WTC11 (cell line): ENCODE measurements at regions not wholly inside any gene's neighbourhood (a gene's known extent, or its start where the extent isn't known, plus 50 kb on each side); places are given as distances from the start of the nearest gene placed in this dataset.

Source experiments
- ATAC-seq: fragments of 200-7000 bp; cut with Tn5 transposase; 2 replicates; pipeline ENCODE4 v1.10.0; 2021; ENCODE audit warnings: mild to moderate bottlenecking, moderate library complexity
- CTCF ChIA-PET: fragments of 300-600 bp; sonication (Branson Sonifier 250); formaldehyde crosslinking; loops from one replicate; lab custom pipeline; 2021; ENCODE audit warnings: antibody characterized with exemption; lab: Charles Lee
- POLR2A ChIA-PET: fragments of 350-600 bp; sonication (Branson Sonifier 250); formaldehyde crosslinking; loops from one replicate; lab custom pipeline; 2021; ENCODE audit warnings: antibody characterized with exemption; lab: Charles Lee
- DNase-seq: peaks from one replicate; pipeline ENCODE4 v3.0.0; 2021; ENCODE audit warnings: low spot score
- H3K27ac Mint-ChIP-seq: 2 replicates; pipeline ENCODE4 v1.8.0; 2021; ENCODE audit warnings: mixed read lengths
- H3K27me3 Mint-ChIP-seq: 2 replicates; pipeline ENCODE4 v1.8.0; 2021; ENCODE audit warnings: low read depth, mild to moderate bottlenecking, moderate library complexity, mixed read lengths
- H3K36me3 Mint-ChIP-seq: 2 replicates; pipeline ENCODE4 v1.8.0; 2021; ENCODE audit warnings: mixed read lengths
- H3K4me1 Mint-ChIP-seq: 2 replicates; pipeline ENCODE4 v1.8.0; 2022; ENCODE audit warnings: mixed read lengths
- H3K4me3 Mint-ChIP-seq: 2 replicates; pipeline ENCODE4 v1.8.0; 2021; ENCODE audit warnings: mild to moderate bottlenecking, moderate library complexity, mixed read lengths
- H3K9me3 Mint-ChIP-seq: 2 replicates; pipeline ENCODE4 v1.8.0; 2021; ENCODE audit warnings: mixed read lengths
- CBFB ChIP-seq: sonication (generic); formaldehyde crosslinking; IDR thresholded peaks from 2 replicates; pipeline ENCODE4 v1.8.1; 2022; ENCODE audit warnings: mild to moderate bottlenecking, low read depth, missing genetic modification reagents
- CTCF ChIP-seq: fragments of 200-600 bp; IDR thresholded peaks from 2 replicates; pipeline ENCODE4 v1.8.0; 2022; ENCODE audit warnings: antibody characterized with exemption
- E2F1 ChIP-seq: sonication (generic); formaldehyde crosslinking; IDR thresholded peaks from 2 replicates; pipeline ENCODE4 v1.8.0; 2022; ENCODE audit warnings: mild to moderate bottlenecking, missing genetic modification reagents
- ELF4 ChIP-seq: sonication (generic); formaldehyde crosslinking; IDR thresholded peaks from 2 replicates; pipeline ENCODE4 v1.8.1; 2022; ENCODE audit warnings: low read depth, mild to moderate bottlenecking, moderate library complexity, missing genetic modification reagents
- FOXJ3 ChIP-seq: sonication (generic); formaldehyde crosslinking; IDR thresholded peaks from 2 replicates; pipeline ENCODE4 v1.9.0; 2021; ENCODE audit warnings: missing genetic modification reagents, mild to moderate bottlenecking, borderline replicate concordance
- NFE2L1 ChIP-seq: sonication (generic); formaldehyde crosslinking; IDR thresholded peaks from 2 replicates; pipeline ENCODE4 v1.8.1; 2023; ENCODE audit warnings: missing genetic modification reagents
- NFYB ChIP-seq: sonication (generic); formaldehyde crosslinking; conservative IDR thresholded peaks from 2 replicates; pipeline ENCODE4 v1.8.0; 2022; ENCODE audit warnings: low read depth, missing genetic modification reagents
- TEAD4 ChIP-seq: sonication (generic); formaldehyde crosslinking; IDR thresholded peaks from 2 replicates; pipeline ENCODE4 v1.8.0; 2022; ENCODE audit warnings: mild to moderate bottlenecking, missing genetic modification reagents
- ZNF121 ChIP-seq: sonication (generic); formaldehyde crosslinking; IDR thresholded peaks from 2 replicates; pipeline ENCODE4 v1.8.0; 2023; ENCODE audit warnings: missing genetic modification reagents
- ZNF138 ChIP-seq: sonication (generic); formaldehyde crosslinking; conservative IDR thresholded peaks from 2 replicates; pipeline ENCODE4 v1.8.1; 2022; ENCODE audit warnings: mild to moderate bottlenecking, moderate library complexity, missing genetic modification reagents
- ZNF532 ChIP-seq: fragments of 250-450 bp; sonication (Bioruptor Pico); IDR thresholded peaks from 2 replicates; pipeline ENCODE4 v1.9.0; 2021; ENCODE audit warnings: mild to moderate bottlenecking, borderline replicate concordance
- ZNF671 ChIP-seq: fragments of 250-450 bp; sonication (Bioruptor Pico); IDR thresholded peaks from 2 replicates; pipeline ENCODE4 v1.8.0; 2021; ENCODE audit warnings: mild to moderate bottlenecking
- ZSCAN18 ChIP-seq: fragments of 250-450 bp; sonication (Bioruptor Pico); IDR thresholded peaks from 2 replicates; pipeline ENCODE4 v2.1.2; 2022; ENCODE audit warnings: mild to moderate bottlenecking, moderate library complexity
- TF ChIP-seq, protein P1 (sequence below): sonication (generic); formaldehyde crosslinking; IDR thresholded peaks from 2 replicates; pipeline ENCODE4 v1.8.1; 2023; ENCODE audit warnings: mild to moderate bottlenecking, missing genetic modification reagents, borderline replicate concordance
- TF ChIP-seq, protein P2 (sequence below): sonication (generic); formaldehyde crosslinking; IDR thresholded peaks from 2 replicates; pipeline ENCODE4 v1.8.0; 2022; ENCODE audit warnings: mild to moderate bottlenecking, missing genetic modification reagents
- TF ChIP-seq, protein P3 (sequence below): sonication (generic); formaldehyde crosslinking; IDR thresholded peaks from 2 replicates; pipeline ENCODE4 v1.8.1; 2022; ENCODE audit warnings: mild to moderate bottlenecking, moderate library complexity, missing genetic modification reagents

DNA sequence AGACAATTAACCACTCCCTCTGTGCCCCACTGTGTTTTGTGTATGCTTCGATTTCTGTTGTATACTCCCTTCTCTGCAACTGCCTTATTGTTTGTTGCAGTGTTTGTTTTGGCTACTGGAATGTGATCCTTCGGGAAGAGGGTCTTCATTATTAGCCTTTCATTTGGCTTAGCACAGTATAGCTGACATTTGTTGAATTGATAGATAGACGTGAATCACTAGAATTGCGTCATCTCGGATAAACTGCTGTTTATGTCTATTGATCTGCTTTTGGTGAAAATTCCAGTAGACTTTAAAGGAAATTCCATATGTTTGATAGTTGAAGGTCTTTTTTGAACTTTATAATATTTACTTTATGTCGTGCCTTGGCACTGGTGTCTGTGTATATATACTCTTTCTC lies 189.9 kb upstream of the EYA4 start (continued):
- TF ChIP-seq, protein P1, sequence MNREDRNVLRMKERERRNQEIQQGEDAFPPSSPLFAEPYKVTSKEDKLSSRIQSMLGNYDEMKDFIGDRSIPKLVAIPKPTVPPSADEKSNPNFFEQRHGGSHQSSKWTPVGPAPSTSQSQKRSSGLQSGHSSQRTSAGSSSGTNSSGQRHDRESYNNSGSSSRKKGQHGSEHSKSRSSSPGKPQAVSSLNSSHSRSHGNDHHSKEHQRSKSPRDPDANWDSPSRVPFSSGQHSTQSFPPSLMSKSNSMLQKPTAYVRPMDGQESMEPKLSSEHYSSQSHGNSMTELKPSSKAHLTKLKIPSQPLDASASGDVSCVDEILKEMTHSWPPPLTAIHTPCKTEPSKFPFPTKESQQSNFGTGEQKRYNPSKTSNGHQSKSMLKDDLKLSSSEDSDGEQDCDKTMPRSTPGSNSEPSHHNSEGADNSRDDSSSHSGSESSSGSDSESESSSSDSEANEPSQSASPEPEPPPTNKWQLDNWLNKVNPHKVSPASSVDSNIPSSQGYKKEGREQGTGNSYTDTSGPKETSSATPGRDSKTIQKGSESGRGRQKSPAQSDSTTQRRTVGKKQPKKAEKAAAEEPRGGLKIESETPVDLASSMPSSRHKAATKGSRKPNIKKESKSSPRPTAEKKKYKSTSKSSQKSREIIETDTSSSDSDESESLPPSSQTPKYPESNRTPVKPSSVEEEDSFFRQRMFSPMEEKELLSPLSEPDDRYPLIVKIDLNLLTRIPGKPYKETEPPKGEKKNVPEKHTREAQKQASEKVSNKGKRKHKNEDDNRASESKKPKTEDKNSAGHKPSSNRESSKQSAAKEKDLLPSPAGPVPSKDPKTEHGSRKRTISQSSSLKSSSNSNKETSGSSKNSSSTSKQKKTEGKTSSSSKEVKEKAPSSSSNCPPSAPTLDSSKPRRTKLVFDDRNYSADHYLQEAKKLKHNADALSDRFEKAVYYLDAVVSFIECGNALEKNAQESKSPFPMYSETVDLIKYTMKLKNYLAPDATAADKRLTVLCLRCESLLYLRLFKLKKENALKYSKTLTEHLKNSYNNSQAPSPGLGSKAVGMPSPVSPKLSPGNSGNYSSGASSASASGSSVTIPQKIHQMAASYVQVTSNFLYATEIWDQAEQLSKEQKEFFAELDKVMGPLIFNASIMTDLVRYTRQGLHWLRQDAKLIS (CRISPR knock-in tag): no peak

GRCh38 chr6:133052465-133052864 lies 188.7 kb upstream of the EYA4 start:
- ChIA-PET CTCF (no interaction called here), POLR2A (no interaction called here)
- H3K9me3 Mint-ChIP-seq: peaks cover 6% of the 10 kb centered on the region; the same call in 1 of the 2 replicates
- ATAC-seq (no peak), DNase-seq (no peak)
- H3K27ac Mint-ChIP-seq: no peak overlapping the region
- no peaks in the 10 kb centered on the region for H3K36me3 Mint-ChIP-seq
- no peaks in the 10 kb centered on the region for H3K27me3 Mint-ChIP-seq
- peaks cover 51% of the 10 kb centered on the region for H3K4me1 Mint-ChIP-seq
- no peak overlapping the region for H3K4me3 Mint-ChIP-seq
- TF ChIP-seq TEAD4 (CRISPR knock-in tag) (no peak), ZSCAN18 (no peak), E2F1 (no peak), ZNF138 (no peak), NFYB (CRISPR knock-in tag) (no peak), CTCF (no peak)
- TF ChIP-seq, protein P2, sequence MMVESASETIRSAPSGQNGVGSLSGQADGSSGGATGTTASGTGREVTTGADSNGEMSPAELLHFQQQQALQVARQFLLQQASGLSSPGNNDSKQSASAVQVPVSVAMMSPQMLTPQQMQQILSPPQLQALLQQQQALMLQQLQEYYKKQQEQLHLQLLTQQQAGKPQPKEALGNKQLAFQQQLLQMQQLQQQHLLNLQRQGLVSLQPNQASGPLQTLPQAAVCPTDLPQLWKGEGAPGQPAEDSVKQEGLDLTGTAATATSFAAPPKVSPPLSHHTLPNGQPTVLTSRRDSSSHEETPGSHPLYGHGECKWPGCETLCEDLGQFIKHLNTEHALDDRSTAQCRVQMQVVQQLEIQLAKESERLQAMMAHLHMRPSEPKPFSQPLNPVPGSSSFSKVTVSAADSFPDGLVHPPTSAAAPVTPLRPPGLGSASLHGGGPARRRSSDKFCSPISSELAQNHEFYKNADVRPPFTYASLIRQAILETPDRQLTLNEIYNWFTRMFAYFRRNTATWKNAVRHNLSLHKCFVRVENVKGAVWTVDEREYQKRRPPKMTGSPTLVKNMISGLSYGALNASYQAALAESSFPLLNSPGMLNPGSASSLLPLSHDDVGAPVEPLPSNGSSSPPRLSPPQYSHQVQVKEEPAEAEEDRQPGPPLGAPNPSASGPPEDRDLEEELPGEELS (CRISPR knock-in tag): no peak
- TF ChIP-seq, all 79 proteins: peak for 0

DNA sequence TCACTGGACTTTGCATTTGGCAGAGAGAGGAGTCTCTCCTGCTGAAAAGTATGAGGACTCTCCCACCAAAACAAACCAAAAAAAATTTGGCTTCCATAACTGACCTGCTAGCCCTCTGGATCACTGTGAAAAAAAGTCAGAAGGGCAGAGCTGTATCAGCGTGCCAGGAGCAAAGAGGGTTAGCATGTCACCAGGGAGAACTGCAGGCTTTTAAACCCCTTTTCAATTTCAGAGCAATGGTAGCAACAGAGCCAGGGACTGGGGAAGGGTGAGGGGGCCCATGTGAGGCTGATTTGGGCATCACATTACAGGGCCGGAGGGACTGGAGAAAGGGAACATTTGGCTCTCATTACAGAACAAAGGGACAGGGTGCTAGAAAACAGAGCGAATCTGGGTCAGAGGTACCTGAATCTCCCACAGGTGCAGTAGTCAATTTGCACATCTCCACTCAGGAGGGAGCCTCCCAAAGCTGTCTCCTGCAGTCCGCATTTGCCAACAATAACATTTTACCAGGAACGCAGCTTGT lies 185.7 kb upstream of the EYA4 start:
- POLR2A ChIA-PET: interaction anchor here (0.6 kb wide), 1 partner anchor 188 kb away, joined by 3 read pairs; no protein-coding TSS in a partner anchor
- CTCF ChIA-PET: interaction anchor here (1.2 kb wide), 1 partner anchor 847 kb away, joined by 3 read pairs; no protein-coding TSS in a partner anchor
- ATAC-seq: peak; percentile 97
- Mint-ChIP-seq H3K4me3 (no peak overlapping the region), H3K36me3 (no peaks in the 10 kb centered on the region), H3K9me3 (peaks cover 6% of the 10 kb centered on the region; the same call in 1 of the 2 replicates), H3K27ac (peak overlapping the region; percentile 95), H3K27me3 (no peaks in the 10 kb centered on the region), H3K4me1 (peaks cover 43% of the 10 kb centered on the region)
- peak; percentile 35 for DNase-seq
- TF ChIP-seq E2F1 (no peak), ZNF532 (no peak), ZNF121 (no peak), ELF4 (no peak), CBFB (CRISPR knock-in tag) (no peak), ZNF671 (CRISPR knock-in tag) (no peak), FOXJ3 (CRISPR knock-in tag) (no peak), NFE2L1 (no peak)
- TF ChIP-seq, protein P3, sequence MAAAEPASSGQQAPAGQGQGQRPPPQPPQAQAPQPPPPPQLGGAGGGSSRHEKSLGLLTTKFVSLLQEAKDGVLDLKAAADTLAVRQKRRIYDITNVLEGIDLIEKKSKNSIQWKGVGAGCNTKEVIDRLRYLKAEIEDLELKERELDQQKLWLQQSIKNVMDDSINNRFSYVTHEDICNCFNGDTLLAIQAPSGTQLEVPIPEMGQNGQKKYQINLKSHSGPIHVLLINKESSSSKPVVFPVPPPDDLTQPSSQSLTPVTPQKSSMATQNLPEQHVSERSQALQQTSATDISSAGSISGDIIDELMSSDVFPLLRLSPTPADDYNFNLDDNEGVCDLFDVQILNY (CRISPR knock-in tag): no peak
